Mucosa of rectum (tissue), 2 donors: ENCODE measurements at regions not wholly inside any gene's neighbourhood (a gene's known extent, or its start where the extent isn't known, plus 50 kb on each side); places are given as distances from the start of the nearest gene placed in this dataset.
"Not testable (repeated sequence)": the region's sequence is repeated elsewhere in the genome, so short reads cannot be mapped to it uniquely, and the experiment has no call there.

Experiments used
- H3K27ac ChIP-seq, 2 donors: one replicate each; pipeline ENCODE4 v1.7.0; 2013; ENCODE audit warnings: inconsistent platforms in 2 of 2, low read depth in 2 of 2, low read length in 2 of 2
- H3K27me3 ChIP-seq, 2 donors: one replicate each; pipeline ENCODE4 v1.7.0; 2013; ENCODE audit warnings: low read length in 2 of 2; ENCODE audit not compliant: control insufficient read depth in 2 of 2, insufficient read depth in 2 of 2
- H3K36me3 ChIP-seq, 2 donors: one replicate each; pipeline ENCODE4 v1.7.0; 2013; ENCODE audit warnings: low read length in 2 of 2; ENCODE audit not compliant: control insufficient read depth in 2 of 2, insufficient read depth in 2 of 2
- H3K4me1 ChIP-seq, 2 donors: one replicate each; pipeline ENCODE4 v1.7.0; 2013; ENCODE audit warnings: low read length in 2 of 2, mild to moderate bottlenecking in 1 of 2; ENCODE audit not compliant: control insufficient read depth in 2 of 2, insufficient read depth in 2 of 2
- H3K4me3 ChIP-seq, 2 donors: one replicate each; pipeline ENCODE4 v1.7.0; 2013; ENCODE audit warnings: low read length in 2 of 2
- H3K9ac ChIP-seq, 2 donors: one replicate each; pipeline ENCODE4 v1.7.0; 2013; ENCODE audit warnings: low read length in 2 of 2, low read depth in 1 of 2, mild to moderate bottlenecking in 1 of 2
- H3K9me3 ChIP-seq, 2 donors: one replicate each; pipeline ENCODE4 v1.7.0; 2013; ENCODE audit warnings: low read length in 2 of 2; ENCODE audit not compliant: control insufficient read depth in 2 of 2
- donor health status: healthy.
- donor health status: Normal muscosa, but diverticular disease.

- no peaks in the 10 kb centered on the region for H3K4me1 ChIP-seq
- no peak overlapping the region for H3K9ac ChIP-seq
- no peaks in the 10 kb centered on the region for H3K36me3 ChIP-seq
- no peak overlapping the region for H3K4me3 ChIP-seq
- no peaks in the 10 kb centered on the region for H3K9me3 ChIP-seq
- H3K27me3 ChIP-seq = no peaks in the 10 kb centered on the region
- H3K27ac ChIP-seq = no peak overlapping the region
Observed at GRCh38 chr9:109652112-109652511, 127.9 kb upstream of the PALM2AKAP2 start.

GRCh38 chr9:109652971-109653370 is 127.0 kb upstream of the PALM2AKAP2 start:
- Histone ChIP-seq H3K4me3 (no peak overlapping the region), H3K4me1 (no peaks in the 10 kb centered on the region), H3K9ac (no peak overlapping the region), H3K27ac (no peak overlapping the region), H3K9me3 (no peaks in the 10 kb centered on the region), H3K36me3 (no peaks in the 10 kb centered on the region), H3K27me3 (no peaks in the 10 kb centered on the region)

GRCh38 chr9:109653470-109653869 is 126.5 kb upstream of the PALM2AKAP2 start:
- Histone ChIP-seq H3K27me3 (no peaks in the 10 kb centered on the region), H3K4me3 (no peak overlapping the region), H3K27ac (no peak overlapping the region), H3K9me3 (no peaks in the 10 kb centered on the region), H3K36me3 (no peaks in the 10 kb centered on the region), H3K9ac (no peak overlapping the region), H3K4me1 (no peaks in the 10 kb centered on the region)

GRCh38 chr9:109663978-109664377 is 116.0 kb upstream of the PALM2AKAP2 start:
- H3K4me1 ChIP-seq, H3K9me3 ChIP-seq, H3K36me3 ChIP-seq, H3K9ac ChIP-seq, H3K27ac ChIP-seq, H3K27me3 ChIP-seq, H3K4me3 ChIP-seq: not testable (repeated sequence)

DNA sequence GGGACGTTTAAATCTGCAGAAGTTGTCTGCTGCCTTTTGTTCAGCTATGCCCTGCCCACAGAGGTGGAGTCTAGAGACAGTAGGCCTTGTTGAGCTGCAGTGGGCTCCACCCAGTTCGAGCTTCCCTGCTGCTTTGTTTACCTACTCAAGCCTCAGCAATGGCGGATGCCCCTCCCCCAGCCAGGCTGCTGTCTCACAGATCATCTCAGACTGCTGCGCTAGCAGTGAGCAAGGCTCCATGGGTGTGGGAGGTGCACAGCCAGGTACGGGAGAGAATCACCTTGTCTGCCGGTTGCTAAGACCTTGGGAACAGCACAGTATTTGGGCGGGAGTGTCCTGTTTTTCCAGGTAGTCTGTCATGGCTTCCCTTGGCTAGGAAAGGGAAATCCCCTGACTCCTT is 114.3 kb upstream of the PALM2AKAP2 start:
- H3K27ac ChIP-seq, H3K4me1 ChIP-seq, H3K27me3 ChIP-seq, H3K9me3 ChIP-seq, H3K4me3 ChIP-seq, H3K36me3 ChIP-seq, H3K9ac ChIP-seq: not testable (repeated sequence)

- Histone ChIP-seq H3K9ac (no peak overlapping the region), H3K36me3 (no peaks in the 10 kb centered on the region), H3K4me1 (no peaks in the 10 kb centered on the region), H3K27ac (no peak overlapping the region), H3K27me3 (no peaks in the 10 kb centered on the region), H3K9me3 (no peaks in the 10 kb centered on the region), H3K4me3 (no peak overlapping the region)
Observed at GRCh38 chr9:109681301-109681700, 98.7 kb upstream of the PALM2AKAP2 start.

GRCh38 chr9:109682227-109682626 is 97.8 kb upstream of the PALM2AKAP2 start:
- Histone ChIP-seq H3K4me3 (no peak overlapping the region), H3K9me3 (no peaks in the 10 kb centered on the region), H3K4me1 (no peaks in the 10 kb centered on the region), H3K27ac (no peak overlapping the region), H3K9ac (no peak overlapping the region), H3K27me3 (no peaks in the 10 kb centered on the region), H3K36me3 (no peaks in the 10 kb centered on the region)

DNA sequence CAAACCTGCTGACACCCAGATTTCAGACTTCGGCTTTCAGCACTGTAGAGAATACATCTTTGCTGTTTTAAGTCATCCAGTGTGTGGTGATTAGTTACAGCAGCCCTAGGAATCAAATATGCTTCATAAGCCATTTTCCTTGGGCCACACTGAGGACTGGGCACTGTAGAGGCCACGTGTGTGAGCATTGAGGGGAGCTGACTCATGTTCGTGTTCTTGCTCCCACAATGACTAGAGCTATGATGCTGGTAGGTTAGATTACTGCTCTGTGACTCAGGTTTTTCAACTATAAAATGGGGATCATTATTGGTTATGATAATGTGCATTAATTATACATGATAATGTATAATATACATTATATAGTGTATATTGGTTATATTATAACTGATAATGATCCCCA is 96.5 kb upstream of the PALM2AKAP2 start:
- no peaks in the 10 kb centered on the region for H3K36me3 ChIP-seq

GRCh38 chr9:109689701-109690100 is 90.3 kb upstream of the PALM2AKAP2 start:
- Histone ChIP-seq H3K9me3 (no peaks in the 10 kb centered on the region), H3K9ac (no peak overlapping the region), H3K4me3 (no peak overlapping the region), H3K27ac (no peak overlapping the region), H3K4me1 (no peaks in the 10 kb centered on the region), H3K27me3 (no peaks in the 10 kb centered on the region), H3K36me3 (no peaks in the 10 kb centered on the region)

More for the DNA sequence above, 96.5 kb upstream of the PALM2AKAP2 start:
- no peaks in the 10 kb centered on the region for H3K27me3 ChIP-seq
- H3K9me3 ChIP-seq = no peaks in the 10 kb centered on the region
- H3K4me3 ChIP-seq = no peak overlapping the region
- no peak overlapping the region for H3K9ac ChIP-seq
- H3K4me1 ChIP-seq = no peaks in the 10 kb centered on the region
- no peak overlapping the region for H3K27ac ChIP-seq

GRCh38 chr9:109699019-109699418 is 81.0 kb upstream of the PALM2AKAP2 start:
- Histone ChIP-seq H3K4me3 (no peak overlapping the region), H3K27me3 (no peaks in the 10 kb centered on the region), H3K9me3 (no peaks in the 10 kb centered on the region), H3K27ac (no peak overlapping the region), H3K4me1 (no peaks in the 10 kb centered on the region), H3K9ac (no peak overlapping the region), H3K36me3 (no peaks in the 10 kb centered on the region)

DNA sequence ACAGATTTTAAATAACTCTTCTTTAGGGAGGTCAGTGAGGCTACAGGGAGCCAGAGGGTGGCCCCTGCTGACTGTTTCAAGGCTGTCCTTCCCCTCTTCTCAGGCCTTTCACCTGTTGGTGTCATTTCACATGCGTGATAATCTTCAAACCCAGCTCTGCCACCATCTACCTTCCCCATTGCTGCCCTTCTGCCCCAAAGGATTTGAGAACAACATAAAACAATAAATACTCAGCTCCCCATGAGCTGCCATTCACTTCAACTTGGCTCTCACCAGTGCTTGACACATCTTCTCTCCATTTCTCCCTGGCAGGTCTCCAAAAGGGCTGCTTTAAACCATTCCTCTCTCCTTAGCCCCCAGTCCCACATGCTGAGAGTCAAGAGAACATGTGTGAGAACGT is 75.5 kb upstream of the PALM2AKAP2 start:
- H3K4me1 ChIP-seq = no peaks in the 10 kb centered on the region
- no peaks in the 10 kb centered on the region for H3K36me3 ChIP-seq
- no peaks in the 10 kb centered on the region for H3K27me3 ChIP-seq
- H3K9me3 ChIP-seq = no peaks in the 10 kb centered on the region
- no peak overlapping the region for H3K4me3 ChIP-seq
- no peak overlapping the region for H3K27ac ChIP-seq
- no peak overlapping the region for H3K9ac ChIP-seq
